HEK293 (cell line): ENCODE measurements at regions not wholly inside any gene's neighbourhood (a gene's known extent, or its start where the extent isn't known, plus 50 kb on each side); places are given as distances from the start of the nearest gene placed in this dataset.

Experiments used
- BCL6B ChIP-seq: fragments of 450-650 bp; formaldehyde crosslinking; IDR thresholded peaks from 2 replicates; pipeline ENCODE4 v1.5.1; 2017; ENCODE audit warnings: missing biosample characterization, missing genetic modification characterization
- EGR2 ChIP-seq: fragments of 450-650 bp; formaldehyde crosslinking; IDR thresholded peaks from 2 replicates; pipeline ENCODE4 v1.5.1; 2016; ENCODE audit warnings: low read depth, missing biosample characterization, missing genetic modification characterization
- FEZF1 ChIP-seq: fragments of 450-650 bp; formaldehyde crosslinking; IDR thresholded peaks from 2 replicates; pipeline ENCODE4 v1.5.1; 2016; ENCODE audit warnings: missing biosample characterization, missing genetic modification characterization
- GLI4 ChIP-seq: fragments of 450-650 bp; formaldehyde crosslinking; IDR thresholded peaks from 2 replicates; pipeline ENCODE4 v1.5.1; 2016; ENCODE audit warnings: missing biosample characterization, missing genetic modification characterization
- IKZF3 ChIP-seq: fragments of 450-650 bp; IDR thresholded peaks from 2 replicates; pipeline ENCODE4 v1.5.0; 2018; ENCODE audit warnings: missing biosample characterization, mild to moderate bottlenecking, missing genetic modification characterization, moderate library complexity
- INSM2 ChIP-seq: fragments of 450-650 bp; formaldehyde crosslinking; IDR thresholded peaks from 2 replicates; pipeline ENCODE4 v1.5.1; 2016; ENCODE audit warnings: missing biosample characterization, missing genetic modification characterization
- MYNN ChIP-seq: fragments of 450-650 bp; formaldehyde crosslinking; IDR thresholded peaks from 2 replicates; pipeline ENCODE4 v1.5.1; 2016; ENCODE audit warnings: missing biosample characterization, missing genetic modification characterization, borderline replicate concordance
- MZF1 ChIP-seq: fragments of 450-650 bp; formaldehyde crosslinking; IDR thresholded peaks from 2 replicates; pipeline ENCODE4 v1.5.1; 2017; ENCODE audit warnings: missing biosample characterization, missing genetic modification characterization, borderline replicate concordance
- PRDM1 ChIP-seq: fragments of 450-650 bp; formaldehyde crosslinking; IDR thresholded peaks from 2 replicates; pipeline ENCODE4; 2016; ENCODE audit warnings: missing biosample characterization, missing genetic modification characterization
- REPIN1 ChIP-seq: fragments of 450-650 bp; formaldehyde crosslinking; IDR thresholded peaks from 2 replicates; pipeline ENCODE4 v1.5.1; 2017; ENCODE audit warnings: missing biosample characterization, missing genetic modification characterization, low read depth
- ZBTB20 ChIP-seq: fragments of 450-650 bp; formaldehyde crosslinking; IDR thresholded peaks from 2 replicates; pipeline ENCODE4 v1.5.1; 2016; ENCODE audit warnings: missing biosample characterization, missing genetic modification characterization
- ZBTB48 ChIP-seq: fragments of 450-650 bp; formaldehyde crosslinking; IDR thresholded peaks from 2 replicates; pipeline ENCODE4 v1.5.1; 2016; ENCODE audit warnings: missing biosample characterization, missing genetic modification characterization
- ZNF112 ChIP-seq: fragments of 450-650 bp; formaldehyde crosslinking; IDR thresholded peaks from 2 replicates; pipeline ENCODE4 v1.5.0; 2017; ENCODE audit warnings: missing biosample characterization, missing genetic modification characterization
- ZNF184 ChIP-seq: fragments of 450-650 bp; IDR thresholded peaks from 2 replicates; pipeline ENCODE4 v1.5.1; 2018; ENCODE audit warnings: missing biosample characterization, mild to moderate bottlenecking, missing genetic modification characterization
- ZNF248 ChIP-seq: fragments of 450-650 bp; formaldehyde crosslinking; IDR thresholded peaks from 2 replicates; pipeline ENCODE4 v1.5.1; 2017; ENCODE audit warnings: missing biosample characterization, missing genetic modification characterization
- ZNF311 ChIP-seq: fragments of 450-650 bp; formaldehyde crosslinking; IDR thresholded peaks from 2 replicates; pipeline ENCODE4 v1.5.1; 2017; ENCODE audit warnings: missing biosample characterization, missing genetic modification characterization, borderline replicate concordance
- ZNF324 ChIP-seq: fragments of 450-650 bp; formaldehyde crosslinking; IDR thresholded peaks from 2 replicates; pipeline ENCODE4 v1.5.1; 2016; ENCODE audit warnings: missing biosample characterization, missing genetic modification characterization
- ZNF354C ChIP-seq: fragments of 450-650 bp; formaldehyde crosslinking; IDR thresholded peaks from 2 replicates; pipeline ENCODE4 v1.5.1; 2016; ENCODE audit warnings: missing biosample characterization, missing genetic modification characterization, low read depth, borderline replicate concordance
- ZNF362 ChIP-seq: fragments of 450-650 bp; formaldehyde crosslinking; IDR thresholded peaks from 2 replicates; pipeline ENCODE4 v1.5.1; 2016; ENCODE audit warnings: missing biosample characterization, missing genetic modification characterization
- ZNF513 ChIP-seq: fragments of 450-650 bp; IDR thresholded peaks from 2 replicates; pipeline ENCODE4 v1.5.1; 2018; ENCODE audit warnings: missing biosample characterization, missing genetic modification characterization
- ZNF585B ChIP-seq: fragments of 450-650 bp; formaldehyde crosslinking; IDR thresholded peaks from 2 replicates; pipeline ENCODE4 v1.5.1; 2016; ENCODE audit warnings: missing biosample characterization, missing genetic modification characterization
- ZSCAN18 ChIP-seq: fragments of 450-650 bp; formaldehyde crosslinking; IDR thresholded peaks from 2 replicates; pipeline ENCODE4 v1.5.1; 2016; ENCODE audit warnings: missing biosample characterization, missing genetic modification characterization
- ZSCAN4 ChIP-seq: fragments of 450-650 bp; formaldehyde crosslinking; IDR thresholded peaks from 2 replicates; pipeline ENCODE4 v1.5.1; 2017; ENCODE audit warnings: missing biosample characterization, missing genetic modification characterization
- TF ChIP-seq, protein P1 (sequence below): fragments of 450-650 bp; formaldehyde crosslinking; IDR thresholded peaks from 2 replicates; pipeline ENCODE4 v1.5.1; 2016; ENCODE audit warnings: missing biosample characterization, missing genetic modification characterization
- TF ChIP-seq, protein P2 (sequence below): fragments of 450-650 bp; formaldehyde crosslinking; IDR thresholded peaks from 2 replicates; pipeline ENCODE4 v1.5.1; 2016; ENCODE audit warnings: missing biosample characterization, missing genetic modification characterization
- TF ChIP-seq, protein P3 (sequence below): fragments of 450-650 bp; formaldehyde crosslinking; IDR thresholded peaks from 2 replicates; pipeline ENCODE4 v1.5.1; 2016; ENCODE audit warnings: missing biosample characterization, missing genetic modification characterization

GRCh38 chr9:111178331-111179055, 140.2 kb upstream of the LPAR1 start (continued):
- TF ChIP-seq, protein P1, sequence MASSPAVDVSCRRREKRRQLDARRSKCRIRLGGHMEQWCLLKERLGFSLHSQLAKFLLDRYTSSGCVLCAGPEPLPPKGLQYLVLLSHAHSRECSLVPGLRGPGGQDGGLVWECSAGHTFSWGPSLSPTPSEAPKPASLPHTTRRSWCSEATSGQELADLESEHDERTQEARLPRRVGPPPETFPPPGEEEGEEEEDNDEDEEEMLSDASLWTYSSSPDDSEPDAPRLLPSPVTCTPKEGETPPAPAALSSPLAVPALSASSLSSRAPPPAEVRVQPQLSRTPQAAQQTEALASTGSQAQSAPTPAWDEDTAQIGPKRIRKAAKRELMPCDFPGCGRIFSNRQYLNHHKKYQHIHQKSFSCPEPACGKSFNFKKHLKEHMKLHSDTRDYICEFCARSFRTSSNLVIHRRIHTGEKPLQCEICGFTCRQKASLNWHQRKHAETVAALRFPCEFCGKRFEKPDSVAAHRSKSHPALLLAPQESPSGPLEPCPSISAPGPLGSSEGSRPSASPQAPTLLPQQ (tag by site-specific recombination) = peak; percentile 27; the same call in 1 of the 2 replicates
- TF ChIP-seq ZNF585B (tag by site-specific recombination) (no peak), IKZF3 (tag by site-specific recombination) (no peak), ZNF324 (no peak), ZBTB20 (tag by site-specific recombination) (no peak), MYNN (no peak), ZNF311 (no peak), ZSCAN4 (tag by site-specific recombination) (peak; percentile 39; the same call in 1 of the 2 replicates), FEZF1 (tag by site-specific recombination) (no peak), EGR2 (tag by site-specific recombination) (no peak), BCL6B (tag by site-specific recombination) (no peak), ZSCAN18 (tag by site-specific recombination) (no peak), ZNF248 (no peak), INSM2 (tag by site-specific recombination) (no peak), ZNF112 (tag by site-specific recombination) (no peak), ZNF362 (0 out of 2 replicates have a peak, but pooled peaks have one; percentile 21), ZNF184 (no peak), MZF1 (tag by site-specific recombination) (no peak), ZNF513 (no peak), ZBTB48 (no peak), PRDM1 (no peak), GLI4 (tag by site-specific recombination) (no peak), REPIN1 (tag by site-specific recombination) (no peak), ZNF354C (tag by site-specific recombination) (no peak)
- TF ChIP-seq, protein P2, sequence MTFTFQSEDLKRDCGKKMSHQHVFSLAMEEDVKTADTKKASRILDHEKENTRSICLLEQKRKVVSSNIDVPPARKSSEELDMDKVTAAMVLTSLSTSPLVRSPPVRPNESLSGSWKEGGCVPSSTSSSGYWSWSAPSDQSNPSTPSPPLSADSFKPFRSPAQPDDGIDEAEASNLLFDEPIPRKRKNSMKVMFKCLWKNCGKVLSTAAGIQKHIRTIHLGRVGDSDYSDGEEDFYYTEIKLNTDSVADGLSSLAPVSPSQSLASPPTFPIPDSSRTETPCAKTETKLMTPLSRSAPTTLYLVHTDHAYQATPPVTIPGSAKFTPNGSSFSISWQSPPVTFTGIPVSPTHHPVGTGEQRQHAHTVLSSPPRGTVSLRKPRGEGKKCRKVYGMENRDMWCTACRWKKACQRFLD (tag by site-specific recombination) = no peak
- TF ChIP-seq, protein P3, sequence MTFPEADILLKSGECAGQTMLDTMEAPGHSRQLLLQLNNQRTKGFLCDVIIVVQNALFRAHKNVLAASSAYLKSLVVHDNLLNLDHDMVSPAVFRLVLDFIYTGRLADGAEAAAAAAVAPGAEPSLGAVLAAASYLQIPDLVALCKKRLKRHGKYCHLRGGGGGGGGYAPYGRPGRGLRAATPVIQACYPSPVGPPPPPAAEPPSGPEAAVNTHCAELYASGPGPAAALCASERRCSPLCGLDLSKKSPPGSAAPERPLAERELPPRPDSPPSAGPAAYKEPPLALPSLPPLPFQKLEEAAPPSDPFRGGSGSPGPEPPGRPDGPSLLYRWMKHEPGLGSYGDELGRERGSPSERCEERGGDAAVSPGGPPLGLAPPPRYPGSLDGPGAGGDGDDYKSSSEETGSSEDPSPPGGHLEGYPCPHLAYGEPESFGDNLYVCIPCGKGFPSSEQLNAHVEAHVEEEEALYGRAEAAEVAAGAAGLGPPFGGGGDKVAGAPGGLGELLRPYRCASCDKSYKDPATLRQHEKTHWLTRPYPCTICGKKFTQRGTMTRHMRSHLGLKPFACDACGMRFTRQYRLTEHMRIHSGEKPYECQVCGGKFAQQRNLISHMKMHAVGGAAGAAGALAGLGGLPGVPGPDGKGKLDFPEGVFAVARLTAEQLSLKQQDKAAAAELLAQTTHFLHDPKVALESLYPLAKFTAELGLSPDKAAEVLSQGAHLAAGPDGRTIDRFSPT (tag by site-specific recombination) = no peak
